GM12875 (cell line): ENCODE measurements at regions not wholly inside any gene's neighbourhood (a gene's known extent, or its start where the extent isn't known, plus 50 kb on each side); places are given as distances from the start of the nearest gene placed in this dataset.

Experiments used
- H3K4me3 ChIP-seq: one replicate; pipeline ENCODE4 v1.5.1; 2011; ENCODE audit warnings: low read depth, low read length, control low read depth
- TF ChIP-seq, protein P1 (sequence below): IDR thresholded peaks from 2 replicates; pipeline ENCODE4 v1.5.1; 2011; ENCODE audit warnings: low read depth, mild to moderate bottlenecking, control low read depth, inconsistent platforms, low read length, moderate library complexity, borderline replicate concordance; ENCODE audit not compliant: insufficient read depth

DNA sequence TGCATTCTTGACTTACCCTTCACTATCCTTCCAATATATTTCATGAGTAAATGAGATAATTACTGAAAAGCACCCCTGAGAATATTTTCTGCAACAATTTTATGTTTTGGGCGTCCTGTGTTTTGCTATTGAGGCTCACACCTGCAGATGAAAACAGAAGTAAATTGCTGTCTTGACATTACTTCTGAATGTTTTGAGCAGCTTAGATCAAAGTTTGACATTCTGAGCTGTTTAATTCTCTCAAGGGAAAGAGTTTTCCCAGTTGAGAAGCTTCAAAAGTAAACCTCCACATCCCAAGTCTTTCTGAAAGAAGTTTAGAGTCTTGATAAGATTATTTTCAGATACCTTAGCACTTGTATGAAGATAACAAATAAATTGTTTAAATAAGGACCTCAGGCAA lies 1667.2 kb upstream of the SLC10A2 start:
- no peak overlapping the region for H3K4me3 ChIP-seq
- TF ChIP-seq, protein P1, sequence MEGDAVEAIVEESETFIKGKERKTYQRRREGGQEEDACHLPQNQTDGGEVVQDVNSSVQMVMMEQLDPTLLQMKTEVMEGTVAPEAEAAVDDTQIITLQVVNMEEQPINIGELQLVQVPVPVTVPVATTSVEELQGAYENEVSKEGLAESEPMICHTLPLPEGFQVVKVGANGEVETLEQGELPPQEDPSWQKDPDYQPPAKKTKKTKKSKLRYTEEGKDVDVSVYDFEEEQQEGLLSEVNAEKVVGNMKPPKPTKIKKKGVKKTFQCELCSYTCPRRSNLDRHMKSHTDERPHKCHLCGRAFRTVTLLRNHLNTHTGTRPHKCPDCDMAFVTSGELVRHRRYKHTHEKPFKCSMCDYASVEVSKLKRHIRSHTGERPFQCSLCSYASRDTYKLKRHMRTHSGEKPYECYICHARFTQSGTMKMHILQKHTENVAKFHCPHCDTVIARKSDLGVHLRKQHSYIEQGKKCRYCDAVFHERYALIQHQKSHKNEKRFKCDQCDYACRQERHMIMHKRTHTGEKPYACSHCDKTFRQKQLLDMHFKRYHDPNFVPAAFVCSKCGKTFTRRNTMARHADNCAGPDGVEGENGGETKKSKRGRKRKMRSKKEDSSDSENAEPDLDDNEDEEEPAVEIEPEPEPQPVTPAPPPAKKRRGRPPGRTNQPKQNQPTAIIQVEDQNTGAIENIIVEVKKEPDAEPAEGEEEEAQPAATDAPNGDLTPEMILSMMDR: no peak

DNA sequence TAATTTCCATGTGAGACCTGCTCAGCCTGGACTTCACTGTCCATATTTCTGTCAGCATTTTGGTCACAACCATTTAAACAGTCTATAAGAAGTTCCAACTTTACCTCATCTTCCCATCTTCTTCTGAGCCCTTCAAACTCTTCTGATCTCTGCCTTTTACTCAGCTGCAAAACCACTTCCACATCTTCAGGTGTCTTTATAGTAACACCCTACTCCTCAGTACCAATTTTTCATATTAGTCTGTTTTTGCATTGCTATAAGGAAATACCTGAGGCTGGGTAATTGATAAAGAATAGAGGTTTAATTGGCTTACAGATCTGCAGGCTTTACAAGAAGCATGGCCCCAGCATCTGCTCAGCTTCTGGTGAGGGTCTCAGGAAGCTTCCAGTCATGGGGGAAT lies 1648.9 kb upstream of the SLC10A2 start:
- H3K4me3 ChIP-seq: no peak overlapping the region
- TF ChIP-seq, protein P1: no peak

DNA sequence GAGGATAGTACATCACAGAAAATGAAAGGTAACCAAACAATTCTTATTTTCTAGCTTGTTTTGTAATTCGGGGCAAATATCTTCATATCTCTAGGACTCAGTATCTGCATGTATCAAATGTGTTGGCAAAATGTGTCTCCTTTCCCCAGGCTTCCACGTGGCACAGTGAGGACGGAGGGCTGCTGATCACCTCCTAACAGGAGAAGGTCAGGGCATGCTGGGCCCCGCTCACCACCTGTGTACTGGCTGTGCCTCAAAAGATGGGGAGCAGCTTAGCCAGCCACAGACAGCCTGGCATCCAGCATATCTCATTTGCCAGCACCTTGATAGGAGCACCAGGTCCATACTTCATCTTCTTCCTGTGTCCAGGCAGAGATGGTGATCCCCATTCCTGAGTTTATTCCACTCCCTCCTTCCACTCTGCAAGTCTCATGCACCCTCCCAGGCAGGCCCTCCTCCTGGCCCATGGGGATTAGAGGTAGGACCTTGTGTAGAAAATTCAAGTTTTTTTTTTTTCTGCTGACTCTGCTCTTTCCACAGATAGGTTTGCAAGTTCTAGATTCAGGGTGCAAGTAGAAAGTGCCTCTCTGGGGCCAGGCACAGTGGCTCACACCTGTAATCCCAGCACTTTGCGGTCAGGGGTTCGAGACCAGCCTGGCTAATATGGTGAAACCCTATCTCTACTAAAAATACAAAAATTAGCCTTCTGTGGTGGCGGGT lies 1639.0 kb upstream of the SLC10A2 start:
- TF ChIP-seq, protein P1: no peak
- no peak overlapping the region for H3K4me3 ChIP-seq

DNA sequence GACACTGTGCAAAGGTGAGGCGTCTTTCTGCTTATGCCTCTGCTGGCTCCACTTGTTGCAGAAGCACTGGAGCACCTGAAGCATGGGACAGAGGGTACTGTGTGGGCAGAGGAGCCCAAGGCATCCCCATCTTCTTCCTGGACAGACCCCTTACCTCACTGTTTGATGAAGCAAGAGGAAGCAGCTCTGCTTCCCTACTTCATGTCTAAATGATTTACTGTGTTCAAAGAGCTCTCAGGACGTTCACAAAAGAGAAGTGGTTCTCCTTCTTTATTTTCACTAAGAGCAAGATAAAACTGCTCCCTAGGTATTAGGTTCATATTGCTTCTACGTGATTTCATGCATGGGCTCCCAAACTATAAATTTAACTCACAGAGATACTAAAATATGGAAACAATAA lies 1635.4 kb upstream of the SLC10A2 start:
- TF ChIP-seq, protein P1: no peak
- H3K4me3 ChIP-seq: no peak overlapping the region

DNA sequence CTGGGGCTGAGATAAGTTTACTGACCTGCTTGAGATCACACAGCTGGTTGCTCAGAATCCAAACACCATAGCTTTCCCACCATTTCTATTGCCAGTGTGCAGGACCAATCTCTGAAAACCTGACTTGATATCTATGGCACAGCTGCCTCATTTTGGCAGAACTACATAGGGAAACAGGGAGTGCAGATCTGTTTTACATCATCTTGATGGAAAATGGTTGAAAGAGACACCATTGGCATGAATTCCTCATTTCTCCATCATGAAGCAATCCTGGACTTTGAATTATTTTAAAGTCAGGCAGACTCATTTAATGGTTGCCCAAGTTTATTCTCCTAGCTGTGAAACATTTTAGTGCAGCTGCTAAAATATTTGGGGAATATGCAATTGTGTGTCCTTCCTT lies 1628.2 kb upstream of the SLC10A2 start:
- H3K4me3 ChIP-seq: no peak overlapping the region
- TF ChIP-seq, protein P1: no peak

DNA sequence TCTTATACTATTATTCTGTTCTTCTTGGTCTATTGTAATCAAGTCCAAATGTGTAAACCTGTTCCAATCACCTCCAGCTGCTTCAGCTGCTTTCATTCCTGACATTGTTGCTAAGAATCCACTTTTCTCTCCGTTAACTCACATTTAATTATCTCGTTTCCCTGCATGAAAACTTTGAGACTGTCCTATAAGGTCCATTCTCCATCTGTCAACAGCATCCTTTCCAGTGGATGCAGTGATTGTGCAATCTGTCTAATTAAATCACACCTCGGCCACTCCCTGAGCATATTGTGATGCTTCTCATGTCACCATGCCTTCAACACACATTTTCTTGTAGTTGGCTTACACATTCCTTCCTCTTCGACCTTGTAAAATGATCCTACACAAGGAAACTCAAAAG lies 1626.9 kb upstream of the SLC10A2 start:
- TF ChIP-seq, protein P1: no peak
- no peak overlapping the region for H3K4me3 ChIP-seq

DNA sequence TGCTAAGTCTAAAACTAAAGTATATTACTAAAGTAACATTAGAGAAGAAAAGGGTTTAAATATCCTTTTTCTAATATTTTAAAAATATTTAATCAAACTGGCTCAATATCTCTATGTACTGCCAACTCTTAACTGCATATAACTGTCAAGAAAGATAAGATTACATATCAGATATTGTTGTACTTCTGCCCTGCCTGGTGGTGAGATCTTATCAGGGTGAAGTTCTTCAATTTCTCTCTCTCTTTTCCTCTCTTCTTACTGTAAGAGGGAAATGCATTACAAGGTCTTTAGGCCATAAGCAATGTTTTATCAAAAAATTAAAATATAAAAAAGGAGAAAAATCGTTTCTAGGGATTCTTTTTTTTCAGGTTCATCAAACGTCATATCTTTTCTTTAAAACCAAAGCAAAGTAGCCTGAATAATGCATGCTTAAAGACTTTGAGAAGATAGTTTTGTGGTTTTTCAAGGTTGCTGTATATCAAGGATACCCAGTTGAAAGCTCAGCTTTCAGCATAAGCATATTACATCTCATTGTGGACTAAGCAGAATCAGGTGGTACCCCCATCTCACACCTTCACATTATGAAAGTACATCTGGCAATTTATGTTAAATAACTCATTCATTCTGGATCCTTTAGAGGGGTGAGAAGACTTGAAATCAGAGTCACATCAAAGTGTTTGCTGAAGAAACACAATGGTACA lies 1625.7 kb upstream of the SLC10A2 start:
- no peak overlapping the region for H3K4me3 ChIP-seq
- TF ChIP-seq, protein P1: no peak
